GM18502 (cell line): ENCODE measurements at regions not wholly inside any gene's neighbourhood (a gene's known extent, or its start where the extent isn't known, plus 50 kb on each side); places are given as distances from the start of the nearest gene placed in this dataset.
A peak's percentile ranks its signal among the peaks of the same experiment; 100 is the strongest.

Source experiments
- ATAC-seq: cut with Tn5 transposase; IDR thresholded peaks from one replicate; pipeline ENCODE4 v1.9.1; 2021; ENCODE audit warnings: mild to moderate bottlenecking; ENCODE audit not compliant: unreplicated experiment, poor library complexity

- ATAC-seq = no peak
These were observed 1703.9 kb upstream of the TENM3 start for GRCh38 chr4:180539284-180539683.

- ATAC-seq = no peak
These were observed 1701.5 kb upstream of the TENM3 start for GRCh38 chr4:180541678-180542077.

- ATAC-seq = no peak
These were observed 1700.6 kb upstream of the TENM3 start for GRCh38 chr4:180542445-180543100.

GRCh38 chr4:180550106-180550505 is 1693.1 kb upstream of the TENM3 start:
- ATAC-seq = no peak

GRCh38 chr4:180557348-180557747 is 1685.9 kb upstream of the TENM3 start:
- ATAC-seq = peak; percentile 78

GRCh38 chr4:180557950-180558349 is 1685.3 kb upstream of the TENM3 start:
- no peak for ATAC-seq

- ATAC-seq = no peak
These were observed 1684.8 kb upstream of the TENM3 start for GRCh38 chr4:180558427-180558826.

- no peak for ATAC-seq
These were observed 1682.3 kb upstream of the TENM3 start for GRCh38 chr4:180560896-180561295.

- ATAC-seq = no peak
These were observed 1679.2 kb upstream of the TENM3 start for GRCh38 chr4:180564026-180564425.

GRCh38 chr4:180564448-180564847 is 1678.8 kb upstream of the TENM3 start:
- no peak for ATAC-seq

- no peak for ATAC-seq
These were observed 1677.3 kb upstream of the TENM3 start for GRCh38 chr4:180565856-180566431.

GRCh38 chr4:180566492-180566891 is 1676.7 kb upstream of the TENM3 start:
- no peak for ATAC-seq

GRCh38 chr4:180567080-180567479 is 1676.1 kb upstream of the TENM3 start:
- no peak for ATAC-seq

GRCh38 chr4:180571516-180572055 is 1671.6 kb upstream of the TENM3 start:
- ATAC-seq = no peak

- no peak for ATAC-seq
These were observed 1665.0 kb upstream of the TENM3 start for GRCh38 chr4:180578175-180578574.

GRCh38 chr4:180581061-180581460 is 1662.1 kb upstream of the TENM3 start:
- ATAC-seq = no peak

- ATAC-seq = no peak
These were observed 1655.8 kb upstream of the TENM3 start for GRCh38 chr4:180587379-180587778.

- no peak for ATAC-seq
These were observed 1653.6 kb upstream of the TENM3 start for GRCh38 chr4:180589575-180589974.

- no peak for ATAC-seq
These were observed 1646.2 kb upstream of the TENM3 start for GRCh38 chr4:180596888-180597483.

- ATAC-seq = no peak
These were observed 1644.9 kb upstream of the TENM3 start for GRCh38 chr4:180598281-180598680.

GRCh38 chr4:180603791-180604190 is 1639.4 kb upstream of the TENM3 start:
- ATAC-seq = no peak

- no peak for ATAC-seq
These were observed 1632.9 kb upstream of the TENM3 start for GRCh38 chr4:180610324-180610723.
